Adrenal gland (tissue), 5 donors: ENCODE measurements at regions not wholly inside any gene's neighbourhood (a gene's known extent, or its start where the extent isn't known, plus 50 kb on each side); places are given as distances from the start of the nearest gene placed in this dataset.

Source experiments
- POLR2A ChIP-seq, 2 donors: fragments of 450-650 bp; IDR thresholded peaks; one replicate each; pipeline ENCODE4 v1.6.1; 2017; ENCODE audit warnings: antibody characterized with exemption in 2 of 2, mild to moderate bottlenecking in 2 of 2, moderate library complexity in 1 of 2
- TF ChIP-seq, protein P1 (sequence below), 6 experiments: fragments of 450-650 bp in 4 of 6; fragments of 200-600 bp in 2 of 6; sonication (generic) in 1 of 6; IDR thresholded peaks; 1 replicate in 5 of 6; 2 replicates in 1 of 6; pipeline versions ENCODE4 v1.5.1 to v1.8.0; 2016 to 2021; ENCODE audit warnings: antibody characterized with exemption in 6 of 6, mild to moderate bottlenecking in 2 of 6, moderate library complexity in 1 of 6
- donor health status: DM: no; HTN: no; CAD: no.

DNA sequence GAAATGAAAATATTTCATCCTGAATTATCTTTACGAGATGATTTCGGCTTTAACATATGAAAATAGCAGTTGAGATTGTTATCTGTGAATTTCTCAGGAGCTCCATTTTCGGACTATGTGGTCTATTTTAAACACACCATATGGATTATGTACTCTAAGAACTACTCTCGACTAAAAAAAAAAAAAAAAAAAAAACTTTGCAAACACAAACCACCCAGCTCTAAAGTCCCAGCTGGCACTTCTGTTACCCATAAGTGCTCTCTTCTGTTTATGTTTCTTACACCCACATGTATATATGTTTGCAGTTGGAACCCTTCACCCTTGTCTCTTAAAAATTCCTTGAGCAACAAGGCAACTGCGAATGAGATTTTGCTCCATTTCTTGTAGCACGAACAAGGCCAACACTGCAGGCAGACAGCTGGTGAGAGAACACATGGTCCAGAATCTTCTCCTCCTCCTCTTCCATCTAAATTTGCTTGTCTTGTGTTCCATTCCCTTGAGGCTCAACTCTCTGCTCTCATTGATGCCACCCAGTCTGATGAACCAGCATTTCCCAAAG lies 172.7 kb upstream of the HCCS start:
- TF ChIP-seq, protein P1, sequence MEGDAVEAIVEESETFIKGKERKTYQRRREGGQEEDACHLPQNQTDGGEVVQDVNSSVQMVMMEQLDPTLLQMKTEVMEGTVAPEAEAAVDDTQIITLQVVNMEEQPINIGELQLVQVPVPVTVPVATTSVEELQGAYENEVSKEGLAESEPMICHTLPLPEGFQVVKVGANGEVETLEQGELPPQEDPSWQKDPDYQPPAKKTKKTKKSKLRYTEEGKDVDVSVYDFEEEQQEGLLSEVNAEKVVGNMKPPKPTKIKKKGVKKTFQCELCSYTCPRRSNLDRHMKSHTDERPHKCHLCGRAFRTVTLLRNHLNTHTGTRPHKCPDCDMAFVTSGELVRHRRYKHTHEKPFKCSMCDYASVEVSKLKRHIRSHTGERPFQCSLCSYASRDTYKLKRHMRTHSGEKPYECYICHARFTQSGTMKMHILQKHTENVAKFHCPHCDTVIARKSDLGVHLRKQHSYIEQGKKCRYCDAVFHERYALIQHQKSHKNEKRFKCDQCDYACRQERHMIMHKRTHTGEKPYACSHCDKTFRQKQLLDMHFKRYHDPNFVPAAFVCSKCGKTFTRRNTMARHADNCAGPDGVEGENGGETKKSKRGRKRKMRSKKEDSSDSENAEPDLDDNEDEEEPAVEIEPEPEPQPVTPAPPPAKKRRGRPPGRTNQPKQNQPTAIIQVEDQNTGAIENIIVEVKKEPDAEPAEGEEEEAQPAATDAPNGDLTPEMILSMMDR (IDR thresholded peaks at IDR 0.05): no peak
- no peak for TF ChIP-seq POLR2A (IDR thresholded peaks at IDR 0.05)
